WTC11 (cell line): ENCODE measurements at regions not wholly inside any gene's neighbourhood (a gene's known extent, or its start where the extent isn't known, plus 50 kb on each side); places are given as distances from the start of the nearest gene placed in this dataset.

ENCODE experiments used
- ATAC-seq: fragments of 200-7000 bp; cut with Tn5 transposase; 2 replicates; pipeline ENCODE4 v1.10.0; 2021; ENCODE audit warnings: mild to moderate bottlenecking, moderate library complexity
- CTCF ChIA-PET: fragments of 300-600 bp; sonication (Branson Sonifier 250); formaldehyde crosslinking; loops from one replicate; lab custom pipeline; 2021; ENCODE audit warnings: antibody characterized with exemption; lab: Charles Lee
- POLR2A ChIA-PET: fragments of 350-600 bp; sonication (Branson Sonifier 250); formaldehyde crosslinking; loops from one replicate; lab custom pipeline; 2021; ENCODE audit warnings: antibody characterized with exemption; lab: Charles Lee
- DNase-seq: peaks from one replicate; pipeline ENCODE4 v3.0.0; 2021; ENCODE audit warnings: low spot score
- H3K27ac Mint-ChIP-seq: 2 replicates; pipeline ENCODE4 v1.8.0; 2021; ENCODE audit warnings: mixed read lengths
- H3K27me3 Mint-ChIP-seq: 2 replicates; pipeline ENCODE4 v1.8.0; 2021; ENCODE audit warnings: low read depth, mild to moderate bottlenecking, moderate library complexity, mixed read lengths
- H3K36me3 Mint-ChIP-seq: 2 replicates; pipeline ENCODE4 v1.8.0; 2021; ENCODE audit warnings: mixed read lengths
- H3K4me1 Mint-ChIP-seq: 2 replicates; pipeline ENCODE4 v1.8.0; 2022; ENCODE audit warnings: mixed read lengths
- H3K4me3 Mint-ChIP-seq: 2 replicates; pipeline ENCODE4 v1.8.0; 2021; ENCODE audit warnings: mild to moderate bottlenecking, moderate library complexity, mixed read lengths
- H3K9me3 Mint-ChIP-seq: 2 replicates; pipeline ENCODE4 v1.8.0; 2021; ENCODE audit warnings: mixed read lengths
- AR ChIP-seq: fragments of 250-450 bp; sonication (Bioruptor Pico); IDR thresholded peaks from 2 replicates; pipeline ENCODE4 v1.9.0; 2021; ENCODE audit warnings: mild to moderate bottlenecking
- CDX4 ChIP-seq: fragments of 250-450 bp; sonication (Bioruptor Pico); IDR thresholded peaks from 2 replicates; pipeline ENCODE4 v1.9.0; 2021; ENCODE audit warnings: moderate library complexity, mild to moderate bottlenecking, inconsistent platforms, borderline replicate concordance
- EMX1 ChIP-seq: fragments of 250-450 bp; sonication (Bioruptor Pico); IDR thresholded peaks from 2 replicates; pipeline ENCODE4 v1.8.0; 2021; ENCODE audit warnings: mild to moderate bottlenecking
- ESRRA ChIP-seq: sonication (generic); formaldehyde crosslinking; IDR thresholded peaks from 2 replicates; pipeline ENCODE4 v1.8.1; 2022; ENCODE audit warnings: mild to moderate bottlenecking, missing genetic modification reagents, borderline replicate concordance
- FOXK1 ChIP-seq: sonication (generic); formaldehyde crosslinking; IDR thresholded peaks from 2 replicates; pipeline ENCODE4 v1.8.0; 2022; ENCODE audit warnings: mild to moderate bottlenecking, moderate library complexity, missing genetic modification reagents
- HMGXB4 ChIP-seq: sonication (generic); formaldehyde crosslinking; IDR thresholded peaks from 2 replicates; pipeline ENCODE4 v1.8.1; 2023; ENCODE audit warnings: mild to moderate bottlenecking, moderate library complexity, missing genetic modification reagents
- IRF2 ChIP-seq: sonication (generic); formaldehyde crosslinking; IDR thresholded peaks from 2 replicates; pipeline ENCODE4 v1.8.0; 2022; ENCODE audit warnings: low read depth, missing genetic modification reagents, borderline replicate concordance
- JAZF1 ChIP-seq: fragments of 250-450 bp; sonication (Bioruptor Pico); IDR thresholded peaks from 2 replicates; pipeline ENCODE4 v1.9.0; 2021; ENCODE audit warnings: moderate library complexity, mild to moderate bottlenecking, inconsistent platforms
- MAX ChIP-seq: sonication (generic); formaldehyde crosslinking; IDR thresholded peaks from 2 replicates; pipeline ENCODE4 v1.8.0; 2022; ENCODE audit warnings: mild to moderate bottlenecking, missing genetic modification reagents
- NFATC4 ChIP-seq: fragments of 250-450 bp; sonication (Bioruptor Pico); IDR thresholded peaks from 2 replicates; pipeline ENCODE4 v1.9.0; 2021; ENCODE audit warnings: mild to moderate bottlenecking
- NR3C1 ChIP-seq: sonication (generic); formaldehyde crosslinking; conservative IDR thresholded peaks from 2 replicates; pipeline ENCODE4 v1.8.1; 2023; ENCODE audit warnings: low read depth, mild to moderate bottlenecking, missing genetic modification reagents
- OVOL2 ChIP-seq: fragments of 250-450 bp; sonication (Bioruptor Pico); IDR thresholded peaks from 2 replicates; pipeline ENCODE4 v1.9.0; 2021; ENCODE audit warnings: mild to moderate bottlenecking, borderline replicate concordance
- SMAD4 ChIP-seq: sonication (generic); formaldehyde crosslinking; IDR thresholded peaks from 2 replicates; pipeline ENCODE4 v1.8.0; 2022; ENCODE audit warnings: mild to moderate bottlenecking, missing genetic modification reagents
- SOX15 ChIP-seq: fragments of 250-450 bp; sonication (Bioruptor Pico); IDR thresholded peaks from 2 replicates; pipeline ENCODE4 v1.9.0; 2021; ENCODE audit warnings: mild to moderate bottlenecking
- TCF7 ChIP-seq: sonication (generic); formaldehyde crosslinking; IDR thresholded peaks from 2 replicates; pipeline ENCODE4 v1.8.0; 2022; ENCODE audit warnings: mild to moderate bottlenecking, low read depth, missing genetic modification reagents, moderate library complexity
- TEAD4 ChIP-seq: sonication (generic); formaldehyde crosslinking; IDR thresholded peaks from 2 replicates; pipeline ENCODE4 v1.8.0; 2022; ENCODE audit warnings: mild to moderate bottlenecking, missing genetic modification reagents
- USF1 ChIP-seq: sonication (generic); formaldehyde crosslinking; IDR thresholded peaks from 2 replicates; pipeline ENCODE4 v1.8.0; 2022; ENCODE audit warnings: mild to moderate bottlenecking, missing genetic modification reagents
- USF2 ChIP-seq: sonication (generic); formaldehyde crosslinking; IDR thresholded peaks from 2 replicates; pipeline ENCODE4 v1.8.1; 2023; ENCODE audit warnings: mild to moderate bottlenecking, missing genetic modification reagents, moderate library complexity
- ZNF396 ChIP-seq: fragments of 250-450 bp; sonication (Bioruptor Pico); IDR thresholded peaks from 2 replicates; pipeline ENCODE4 v1.8.0; 2021; ENCODE audit warnings: mild to moderate bottlenecking, moderate library complexity, borderline replicate concordance
- ZNF512 ChIP-seq: sonication (generic); formaldehyde crosslinking; IDR thresholded peaks from 2 replicates; pipeline ENCODE4 v1.8.1; 2022; ENCODE audit warnings: missing genetic modification reagents, borderline replicate concordance

GRCh38 chr1:73761559-73761958, 436.4 kb downstream of the LRRIQ3 start:
- DNase-seq: no peak
- H3K36me3 Mint-ChIP-seq: no peaks in the 10 kb centered on the region
- peaks cover 3% of the 10 kb centered on the region for H3K4me1 Mint-ChIP-seq
- ATAC-seq: no peak
- CTCF ChIA-PET: no interaction called here
- no peaks in the 10 kb centered on the region for H3K9me3 Mint-ChIP-seq
- no peaks in the 10 kb centered on the region for H3K27me3 Mint-ChIP-seq
- H3K4me3 Mint-ChIP-seq: no peak overlapping the region
- H3K27ac Mint-ChIP-seq: no peak overlapping the region
- no peak for TF ChIP-seq USF2 (CRISPR knock-in tag)
- TF ChIP-seq, all 79 proteins: peak for 0
- POLR2A ChIA-PET: no interaction called here

- Mint-ChIP-seq H3K27me3 (no peaks in the 10 kb centered on the region), H3K4me1 (peaks cover 12% of the 10 kb centered on the region), H3K36me3 (no peaks in the 10 kb centered on the region), H3K9me3 (no peaks in the 10 kb centered on the region), H3K27ac (no peak overlapping the region), H3K4me3 (no peak overlapping the region)
- no peak for TF ChIP-seq ESRRA (CRISPR knock-in tag)
- DNase-seq (no peak), ATAC-seq (no peak)
- ChIA-PET CTCF (no interaction called here), POLR2A (no interaction called here)
Measured at GRCh38 chr1:73759011-73759410, 439.0 kb downstream of the LRRIQ3 start.

GRCh38 chr1:73756817-73757216, 441.2 kb downstream of the LRRIQ3 start:
- ChIA-PET CTCF (no interaction called here), POLR2A (no interaction called here)
- peaks cover 8% of the 10 kb centered on the region for H3K4me1 Mint-ChIP-seq
- ATAC-seq (no peak), DNase-seq (no peak)
- H3K4me3 Mint-ChIP-seq: no peak overlapping the region
- no peaks in the 10 kb centered on the region for H3K27me3 Mint-ChIP-seq
- H3K36me3 Mint-ChIP-seq: no peaks in the 10 kb centered on the region
- no peak overlapping the region for H3K27ac Mint-ChIP-seq
- H3K9me3 Mint-ChIP-seq: no peaks in the 10 kb centered on the region
- TF ChIP-seq MAX (CRISPR knock-in tag) (no peak), EMX1 (CRISPR knock-in tag) (no peak), HMGXB4 (no peak), TCF7 (no peak), ZNF396 (CRISPR knock-in tag) (no peak)

GRCh38 chr1:73755649-73756048, 442.3 kb downstream of the LRRIQ3 start:
- Mint-ChIP-seq H3K27me3 (no peaks in the 10 kb centered on the region), H3K36me3 (no peaks in the 10 kb centered on the region), H3K4me3 (no peak overlapping the region), H3K9me3 (no peaks in the 10 kb centered on the region), H3K4me1 (peaks cover 8% of the 10 kb centered on the region), H3K27ac (no peak overlapping the region)
- ChIA-PET POLR2A (no interaction called here), CTCF (no interaction called here)
- DNase-seq: no peak
- no peak for ATAC-seq
- TF ChIP-seq SOX15: no peak
- TF ChIP-seq ZNF512 (CRISPR knock-in tag): no peak
- no peak for TF ChIP-seq SMAD4
- no peak for TF ChIP-seq CDX4 (CRISPR knock-in tag)
- no peak for TF ChIP-seq TCF7
- no peak for TF ChIP-seq TEAD4
- TF ChIP-seq USF1 (CRISPR knock-in tag): no peak
- no peak for TF ChIP-seq EMX1 (CRISPR knock-in tag)
- TF ChIP-seq NR3C1 (CRISPR knock-in tag): no peak
- no peak for TF ChIP-seq ZNF396 (CRISPR knock-in tag)
- no peak for TF ChIP-seq JAZF1 (CRISPR knock-in tag)
- TF ChIP-seq NFATC4 (CRISPR knock-in tag): no peak
- TF ChIP-seq OVOL2: no peak
- no peak for TF ChIP-seq FOXK1 (CRISPR knock-in tag)
- no peak for TF ChIP-seq MAX (CRISPR knock-in tag)
- no peak for TF ChIP-seq IRF2 (CRISPR knock-in tag)
- no peak for TF ChIP-seq AR (CRISPR knock-in tag)
